ENCODE measurements at regions not wholly inside any gene's neighbourhood (a gene's known extent, or its start where the extent isn't known, plus 50 kb on each side); places are given as distances from the start of the nearest gene placed in this dataset.

DNA sequence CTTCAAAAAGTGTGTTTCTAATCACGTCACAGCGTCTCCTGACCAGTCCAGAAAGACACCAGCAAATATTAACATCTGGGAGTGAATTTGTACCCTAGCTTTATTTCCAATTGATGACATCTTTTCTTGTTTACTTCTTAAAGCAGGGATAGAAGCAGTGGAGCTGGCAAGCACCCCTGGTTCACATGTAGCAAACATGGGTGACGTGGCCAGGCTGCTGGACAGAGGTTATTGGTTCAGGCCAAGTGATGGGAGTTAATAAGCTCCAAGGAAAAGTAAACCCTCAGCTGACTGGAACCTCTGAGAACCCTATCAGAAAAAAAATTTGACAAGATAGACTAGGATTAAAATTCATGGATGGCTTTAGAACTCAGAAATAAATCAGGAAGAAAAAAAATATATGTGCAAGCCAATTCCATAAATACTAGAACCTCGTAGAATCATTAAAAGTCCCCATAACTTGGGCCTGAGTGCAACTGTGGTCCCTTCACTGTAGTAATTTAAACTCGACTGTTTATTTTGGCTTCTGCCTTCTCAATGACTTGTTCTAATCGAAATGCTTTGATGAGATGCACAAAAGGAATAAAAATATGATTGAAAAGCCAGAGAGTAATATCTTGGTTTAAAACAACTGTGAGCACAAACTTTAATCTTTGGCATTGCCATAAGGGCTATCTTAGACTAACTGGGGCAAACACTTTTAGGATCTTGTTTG, 121.5 kb upstream of the CTAGE1 start:
- no peaks in the 10 kb centered on the region for H3K36me3 ChIP-seq
- no peak overlapping the region for H3K27ac ChIP-seq
- no peak for DNase-seq
- 54 to 71% methylated on average over 6 of the region's 6 CpGs for WGBS, 2 donors
- peaks cover 0 to 6% (median 6%) of the 10 kb centered on the region in 3 donors for H3K4me1 ChIP-seq
- intact Hi-C loops (cut with DNase I): no loop called here
- no peak overlapping the region for H3K4me3 ChIP-seq
- H3K27me3 ChIP-seq: no peaks in the 10 kb centered on the region
- H3K9me3 ChIP-seq: no peaks in the 10 kb centered on the region
- TF ChIP-seq, protein P1, sequence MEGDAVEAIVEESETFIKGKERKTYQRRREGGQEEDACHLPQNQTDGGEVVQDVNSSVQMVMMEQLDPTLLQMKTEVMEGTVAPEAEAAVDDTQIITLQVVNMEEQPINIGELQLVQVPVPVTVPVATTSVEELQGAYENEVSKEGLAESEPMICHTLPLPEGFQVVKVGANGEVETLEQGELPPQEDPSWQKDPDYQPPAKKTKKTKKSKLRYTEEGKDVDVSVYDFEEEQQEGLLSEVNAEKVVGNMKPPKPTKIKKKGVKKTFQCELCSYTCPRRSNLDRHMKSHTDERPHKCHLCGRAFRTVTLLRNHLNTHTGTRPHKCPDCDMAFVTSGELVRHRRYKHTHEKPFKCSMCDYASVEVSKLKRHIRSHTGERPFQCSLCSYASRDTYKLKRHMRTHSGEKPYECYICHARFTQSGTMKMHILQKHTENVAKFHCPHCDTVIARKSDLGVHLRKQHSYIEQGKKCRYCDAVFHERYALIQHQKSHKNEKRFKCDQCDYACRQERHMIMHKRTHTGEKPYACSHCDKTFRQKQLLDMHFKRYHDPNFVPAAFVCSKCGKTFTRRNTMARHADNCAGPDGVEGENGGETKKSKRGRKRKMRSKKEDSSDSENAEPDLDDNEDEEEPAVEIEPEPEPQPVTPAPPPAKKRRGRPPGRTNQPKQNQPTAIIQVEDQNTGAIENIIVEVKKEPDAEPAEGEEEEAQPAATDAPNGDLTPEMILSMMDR (IDR thresholded peaks at IDR 0.05): no peak
- TF ChIP-seq POLR2A (IDR thresholded peaks at IDR 0.05): no peak

DNA sequence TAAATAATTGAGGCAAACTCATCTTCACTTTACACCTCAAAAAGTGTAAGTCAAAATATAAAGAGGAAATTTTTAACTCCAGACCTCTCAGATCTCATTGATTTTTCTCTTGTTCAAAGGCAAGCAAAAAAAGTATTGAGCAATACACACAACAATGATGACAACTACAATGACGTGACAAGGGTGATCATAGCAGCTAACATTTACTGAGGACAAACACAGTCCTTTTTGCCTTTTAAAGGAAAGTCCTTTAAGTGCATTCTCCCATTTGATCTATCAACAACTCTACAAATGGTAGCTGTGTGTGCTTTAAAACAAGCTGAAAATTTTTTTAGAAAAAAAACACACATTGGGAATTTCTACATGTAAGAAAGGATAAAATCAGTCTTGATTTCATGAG, 123.5 kb upstream of the CTAGE1 start:
- TF ChIP-seq POLR2A (IDR thresholded peaks at IDR 0.05): no peak
- TF ChIP-seq, protein P1 (IDR thresholded peaks at IDR 0.05): no peak
- DNase-seq: no peak
- WGBS, 2 donors: 73 to 83% methylated on average over 1 of the region's 1 CpG
- intact Hi-C loops (cut with DNase I): no loop called here
- Histone ChIP-seq H3K27me3 (no peaks in the 10 kb centered on the region), H3K9me3 (no peaks in the 10 kb centered on the region), H3K36me3 (no peaks in the 10 kb centered on the region), H3K4me3 (no peak overlapping the region), H3K27ac (no peak overlapping the region), H3K4me1 (peaks cover 0 to 6% (median 6%) of the 10 kb centered on the region in 3 donors)

DNA sequence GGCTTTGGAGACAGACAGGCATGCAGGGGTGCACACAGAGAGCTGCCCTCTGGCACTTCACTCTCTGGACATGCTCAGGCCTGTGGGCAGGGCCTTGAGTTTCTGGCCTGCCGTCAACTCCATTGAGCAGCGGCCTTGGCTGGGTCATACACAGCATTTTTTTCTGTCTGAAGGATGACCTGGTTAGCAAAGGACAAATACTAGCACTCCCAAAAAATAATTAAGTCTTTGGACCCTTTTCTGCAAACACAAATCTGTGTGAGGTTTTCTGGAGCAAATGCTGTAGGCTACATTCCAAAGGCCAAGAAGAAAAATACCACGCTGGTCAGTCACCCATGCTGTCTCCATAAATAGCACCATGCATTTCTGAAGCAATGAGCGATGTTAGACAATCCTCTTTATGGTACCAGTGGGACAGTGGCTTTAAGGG, 124.7 kb upstream of the CTAGE1 start:
- intact Hi-C loops (cut with DNase I): no loop called here

DNA sequence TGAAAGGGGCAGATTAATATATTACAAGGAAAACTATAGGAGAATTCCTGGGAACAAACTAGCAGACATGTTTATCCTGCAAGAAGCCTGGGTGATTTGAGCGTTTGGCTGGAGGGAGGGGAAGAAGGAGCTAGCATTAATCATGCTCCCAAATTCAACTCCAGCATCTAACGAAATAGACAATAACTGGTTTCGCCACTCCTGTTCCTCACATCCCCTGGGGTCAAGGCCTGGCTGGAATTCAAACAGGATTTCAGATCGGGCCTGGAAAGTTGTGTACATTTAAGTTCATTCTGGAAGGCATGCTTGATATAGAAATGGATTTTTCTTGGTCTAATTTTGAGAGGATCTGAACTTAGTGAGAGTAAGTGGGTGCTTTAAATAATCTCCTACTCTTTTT, 126.1 kb upstream of the CTAGE1 start:
- Histone ChIP-seq H3K4me3 (no peak overlapping the region), H3K4me1 (peaks cover 0 to 6% (median 6%) of the 10 kb centered on the region in 3 donors), H3K27ac (no peak overlapping the region), H3K9me3 (no peaks in the 10 kb centered on the region), H3K27me3 (no peaks in the 10 kb centered on the region), H3K36me3 (no peaks in the 10 kb centered on the region)
- intact Hi-C loops (cut with DNase I): no loop called here
- TF ChIP-seq, protein P1 (IDR thresholded peaks at IDR 0.05): no peak
- TF ChIP-seq POLR2A (IDR thresholded peaks at IDR 0.05): no peak
- 28 to 29% methylated on average over 4 of the region's 4 CpGs for WGBS, 2 donors
- no peak for DNase-seq

More for the DNA sequence above, 124.7 kb upstream of the CTAGE1 start:
- no peak for TF ChIP-seq POLR2A (IDR thresholded peaks at IDR 0.05)
- TF ChIP-seq, protein P1 (IDR thresholded peaks at IDR 0.05): no peak
- Histone ChIP-seq H3K27me3 (no peaks in the 10 kb centered on the region), H3K36me3 (no peaks in the 10 kb centered on the region), H3K9me3 (no peaks in the 10 kb centered on the region), H3K4me1 (peaks cover 0 to 6% (median 6%) of the 10 kb centered on the region in 3 donors), H3K27ac (peak overlapping the region in 1 of 4 donors; percentile 19), H3K4me3 (no peak overlapping the region)
- 36 to 65% methylated on average over 4 of the region's 4 CpGs for WGBS, 2 donors
- no peak for DNase-seq

DNA sequence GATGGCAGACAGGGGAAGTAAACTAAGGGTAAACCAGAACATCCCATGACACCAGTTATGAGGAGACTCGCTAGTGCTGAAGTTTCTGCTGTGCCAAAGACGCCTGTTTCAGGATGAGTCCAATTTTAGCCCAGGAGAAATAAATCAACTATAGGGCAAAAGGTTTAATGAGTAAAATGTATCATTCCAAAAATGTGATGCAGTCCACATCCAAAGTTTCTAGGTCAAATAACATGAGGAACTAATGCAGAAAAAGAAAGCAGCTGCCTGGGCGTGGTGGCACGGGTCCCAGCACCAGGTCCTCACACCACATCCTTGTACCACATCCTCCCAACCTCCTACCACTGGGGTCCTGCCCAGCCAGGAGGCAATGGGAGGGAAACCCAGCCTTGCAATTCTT, 126.9 kb upstream of the CTAGE1 start:
- WGBS, 2 donors: 64 to 68% methylated on average over 4 of the region's 4 CpGs
- H3K4me3 ChIP-seq: no peak overlapping the region
- H3K36me3 ChIP-seq: no peaks in the 10 kb centered on the region
- intact Hi-C loops (cut with DNase I): no loop called here
- peaks cover 0 to 6% (median 6%) of the 10 kb centered on the region in 3 donors for H3K4me1 ChIP-seq
- H3K27ac ChIP-seq: no peak overlapping the region
- DNase-seq: no peak
- no peaks in the 10 kb centered on the region for H3K9me3 ChIP-seq
- H3K27me3 ChIP-seq: peaks cover 0 to 7% (median 0%) of the 10 kb centered on the region in 4 donors
- TF ChIP-seq, protein P1 (IDR thresholded peaks at IDR 0.05): no peak
- no peak for TF ChIP-seq POLR2A (IDR thresholded peaks at IDR 0.05)

All from esophagus squamous epithelium (tissue), 5 donors.